H1 (cell line): ENCODE measurements at regions not wholly inside any gene's neighbourhood (a gene's known extent, or its start where the extent isn't known, plus 50 kb on each side); places are given as distances from the start of the nearest gene placed in this dataset.

Experiments used
- CTCF ChIA-PET: fragments of 300-600 bp; sonication (Branson Sonifier 250); formaldehyde crosslinking; loops from one replicate; lab custom pipeline; 2021; ENCODE audit not compliant: partially characterized antibody; lab: Charles Lee
- POLR2A ChIA-PET: fragments of 300-600 bp; sonication (Branson Sonifier 250); formaldehyde crosslinking; loops from one replicate; lab custom pipeline; 2021; ENCODE audit warnings: inconsistent platforms; ENCODE audit not compliant: partially characterized antibody; lab: Charles Lee
- DNase-seq, 2 experiments: peaks; one replicate each; pipeline versions ENCODE4 v3.0.0 to v3.0.0-alpha.2; 2010 to 2022; ENCODE audit warnings: low spot score in 2 of 2, low read depth in 1 of 2, mixed read lengths in 1 of 2
- FAIRE-seq: peaks from 2 replicates; lab custom pipeline; 2011; peaks lifted over from hg19 to GRCh38; lab: Jason Lieb, UNC
- H2AFZ ChIP-seq: 2 replicates; pipeline ENCODE4 v1.8.1; 2012; ENCODE audit warnings: low read length, inconsistent platforms
- H2AK5ac ChIP-seq: 2 replicates; pipeline ENCODE4 v1.6.1; 2013; ENCODE audit warnings: low read depth, low read length
- H2BK120ac ChIP-seq: replicated peaks from 2 replicates; pipeline ENCODE3; 2013; ENCODE audit warnings: low read depth, low read length, inconsistent platforms
- H2BK12ac ChIP-seq: 2 replicates; pipeline ENCODE4 v1.6.1; 2013; ENCODE audit warnings: low read depth, low read length
- H2BK15ac ChIP-seq: 2 replicates; pipeline ENCODE4 v1.6.1; 2013; ENCODE audit warnings: low read length
- H2BK20ac ChIP-seq: 2 replicates; pipeline ENCODE4 v1.6.1; 2013; ENCODE audit warnings: low read length
- H2BK5ac ChIP-seq: 2 replicates; pipeline ENCODE4 v1.6.1; 2013; ENCODE audit warnings: low read depth, low read length
- H3K14ac ChIP-seq: 2 replicates; pipeline ENCODE4 v1.6.1; 2013; ENCODE audit warnings: inconsistent platforms; ENCODE audit not compliant: insufficient read length
- H3K18ac ChIP-seq: 2 replicates; pipeline ENCODE4 v1.6.1; 2013; ENCODE audit warnings: low read length; ENCODE audit errors: extremely low read depth
- H3K23ac ChIP-seq: 2 replicates; pipeline ENCODE4 v1.6.1; 2013; ENCODE audit warnings: inconsistent platforms; ENCODE audit not compliant: insufficient read length
- H3K23me2 ChIP-seq: 2 replicates; pipeline ENCODE4 v1.6.1; 2013; ENCODE audit warnings: low read depth, low read length
- H3K27ac ChIP-seq: 2 replicates; pipeline ENCODE4 v1.6.1; 2011; ENCODE audit warnings: low read depth, low read length, inconsistent platforms
- H3K27me3 ChIP-seq, 4 experiments: replicated peaks in 1 of 4; 1 replicate in 1 of 4; 2 replicates in 3 of 4; pipeline versions ENCODE4 v1.6.1 to v1.8.1; 2011 to 2013; ENCODE audit warnings: low read length in 3 of 4, mild to moderate bottlenecking in 3 of 4, inconsistent platforms in 2 of 4, mixed read lengths in 2 of 4, moderate library complexity in 1 of 4; ENCODE audit not compliant: control insufficient read depth in 3 of 4, insufficient read depth in 3 of 4; ENCODE audit errors: extremely low read depth in 1 of 4
- H3K36me3 ChIP-seq, 4 experiments: 2 replicates each; pipeline versions ENCODE4 v1.6.1 to v1.8.1; 2011 to 2013; ENCODE audit warnings: mild to moderate bottlenecking in 4 of 4, low read length in 3 of 4, moderate library complexity in 2 of 4, control low read depth in 1 of 4, inconsistent platforms in 1 of 4; ENCODE audit not compliant: insufficient read depth in 4 of 4, control insufficient read depth in 2 of 4
- H3K4ac ChIP-seq: replicated peaks from 2 replicates; pipeline ENCODE3; 2013; ENCODE audit warnings: low read length, low read depth, mixed read lengths, inconsistent platforms; ENCODE audit not compliant: insufficient read length
- H3K4me1 ChIP-seq, 4 experiments: replicated peaks in 1 of 4; 1 replicate in 1 of 4; 2 replicates in 3 of 4; pipeline versions ENCODE4 v1.6.1 to v1.8.1; 2011 to 2013; ENCODE audit warnings: low read length in 3 of 4, inconsistent platforms in 2 of 4, mixed read lengths in 1 of 4; ENCODE audit not compliant: insufficient read depth in 4 of 4, control insufficient read depth in 3 of 4
- H3K4me2 ChIP-seq, 2 experiments: 2 replicates each; pipeline versions ENCODE4 v1.6.1 to v1.8.1; 2011 to 2013; ENCODE audit warnings: low read depth in 2 of 2, low read length in 2 of 2, control low read depth in 1 of 2, inconsistent platforms in 1 of 2, mild to moderate bottlenecking in 1 of 2; ENCODE audit not compliant: insufficient read depth in 1 of 2
- H3K4me3 ChIP-seq, 4 experiments: fragments of 200-600, 300-600 bp in 1 of 4; sonication (generic), shearing (Covaris generic), sonication (Bioruptor Twin) in 1 of 4; 2 replicates each; pipeline versions ENCODE4 v1.5.1 to v1.8.1; 2011 to 2016; ENCODE audit warnings: low read length in 4 of 4, low read depth in 3 of 4, control low read depth in 2 of 4, inconsistent platforms in 2 of 4, mild to moderate bottlenecking in 2 of 4, mixed read lengths in 1 of 4, moderate library complexity in 1 of 4; ENCODE audit not compliant: insufficient read depth in 2 of 4; ENCODE audit errors: extremely low read depth in 1 of 4
- H3K56ac ChIP-seq: replicated peaks from 2 replicates; pipeline ENCODE3; 2013; ENCODE audit warnings: low read depth, mild to moderate bottlenecking, mixed read lengths, low read length, inconsistent platforms; ENCODE audit not compliant: insufficient read length
- H3K79me1 ChIP-seq: 2 replicates; pipeline ENCODE4 v1.6.1; 2013; ENCODE audit warnings: low read depth, low read length, control low read depth
- H3K79me2 ChIP-seq, 2 experiments: 2 replicates each; pipeline versions ENCODE4 v1.6.1 to v1.8.1; 2012 to 2013; ENCODE audit warnings: low read length in 2 of 2, mild to moderate bottlenecking in 2 of 2, inconsistent platforms in 1 of 2; ENCODE audit not compliant: insufficient read depth in 2 of 2, control insufficient read depth in 1 of 2
- H3K9ac ChIP-seq, 4 experiments: replicated peaks in 1 of 4; 1 replicate in 1 of 4; 2 replicates in 3 of 4; pipeline versions ENCODE4 v1.6.1 to v1.8.1; 2011 to 2013; ENCODE audit warnings: low read depth in 3 of 4, low read length in 3 of 4, control low read depth in 2 of 4, mild to moderate bottlenecking in 2 of 4, moderate library complexity in 2 of 4, inconsistent platforms in 1 of 4; ENCODE audit errors: extremely low read depth in 1 of 4
- H3K9me3 ChIP-seq, 2 experiments: 2 replicates each; pipeline versions ENCODE4 v1.6.1 to v1.8.1; 2012 to 2013; ENCODE audit warnings: mild to moderate bottlenecking in 2 of 2, moderate library complexity in 2 of 2, control low read depth in 1 of 2, inconsistent platforms in 1 of 2, low read depth in 1 of 2, low read length in 1 of 2, mixed read lengths in 1 of 2; ENCODE audit not compliant: insufficient read depth in 2 of 2
- H4K20me1 ChIP-seq, 2 experiments: replicated peaks in 1 of 2; 2 replicates each; pipeline versions ENCODE3 to v1.8.1; 2011 to 2013; ENCODE audit warnings: inconsistent platforms in 2 of 2, low read length in 2 of 2, mild to moderate bottlenecking in 1 of 2; ENCODE audit not compliant: insufficient read depth in 2 of 2, control insufficient read depth in 1 of 2
- H4K5ac ChIP-seq: 2 replicates; pipeline ENCODE4 v1.6.1; 2013; ENCODE audit warnings: low read length, low read depth, mixed read lengths, inconsistent platforms; ENCODE audit not compliant: insufficient read length
- H4K8ac ChIP-seq: 2 replicates; pipeline ENCODE4 v1.8.0; 2013; ENCODE audit warnings: mild to moderate bottlenecking, moderate library complexity, low read length, inconsistent platforms; ENCODE audit not compliant: insufficient read depth; ENCODE audit errors: extremely low read depth
- H4K91ac ChIP-seq: replicated peaks from 2 replicates; pipeline ENCODE3; 2013; ENCODE audit warnings: low read length, mixed read lengths, inconsistent platforms; ENCODE audit not compliant: insufficient read length
- KDM4A ChIP-seq: IDR thresholded peaks from one replicate; pipeline ENCODE4 v1.7.1; 2012; ENCODE audit warnings: low read depth, mild to moderate bottlenecking, moderate library complexity, low read length, inconsistent platforms; ENCODE audit not compliant: severe bottlenecking
- WGBS, 2 experiments: shearing (Covaris generic) in 1 of 2; methylation state at CpG; one replicate each; pipeline versions ENCODE4 v1.1.6 to v1.1.7; 2013 to 2015; ENCODE audit warnings: low lambda C conversion rate in 2 of 2, mixed read lengths in 2 of 2, inconsistent platforms in 1 of 2, low coverage in 1 of 2, missing lambda C conversion rate in 1 of 2; ENCODE audit not compliant: insufficient replicate concordance in 2 of 2, insufficient coverage in 1 of 2, insufficient read length in 1 of 2; ENCODE audit errors: extremely low coverage in 1 of 2, missing lambda C conversion rate in 1 of 2; 5-methylcytosine and 5-hydroxymethylcytosine counted together
- TF ChIP-seq, protein P1 (sequence below), 3 experiments: IDR thresholded peaks; 1 replicate in 2 of 3; 2 replicates in 1 of 3; pipeline versions ENCODE4 v1.5.1 to v1.6.1; 2011; ENCODE audit warnings: low read length in 3 of 3, mild to moderate bottlenecking in 3 of 3, inconsistent platforms in 2 of 3, low read depth in 1 of 3, moderate library complexity in 1 of 3; ENCODE audit not compliant: insufficient read depth in 1 of 3; ENCODE audit errors: control extremely low read depth in 1 of 3

DNA sequence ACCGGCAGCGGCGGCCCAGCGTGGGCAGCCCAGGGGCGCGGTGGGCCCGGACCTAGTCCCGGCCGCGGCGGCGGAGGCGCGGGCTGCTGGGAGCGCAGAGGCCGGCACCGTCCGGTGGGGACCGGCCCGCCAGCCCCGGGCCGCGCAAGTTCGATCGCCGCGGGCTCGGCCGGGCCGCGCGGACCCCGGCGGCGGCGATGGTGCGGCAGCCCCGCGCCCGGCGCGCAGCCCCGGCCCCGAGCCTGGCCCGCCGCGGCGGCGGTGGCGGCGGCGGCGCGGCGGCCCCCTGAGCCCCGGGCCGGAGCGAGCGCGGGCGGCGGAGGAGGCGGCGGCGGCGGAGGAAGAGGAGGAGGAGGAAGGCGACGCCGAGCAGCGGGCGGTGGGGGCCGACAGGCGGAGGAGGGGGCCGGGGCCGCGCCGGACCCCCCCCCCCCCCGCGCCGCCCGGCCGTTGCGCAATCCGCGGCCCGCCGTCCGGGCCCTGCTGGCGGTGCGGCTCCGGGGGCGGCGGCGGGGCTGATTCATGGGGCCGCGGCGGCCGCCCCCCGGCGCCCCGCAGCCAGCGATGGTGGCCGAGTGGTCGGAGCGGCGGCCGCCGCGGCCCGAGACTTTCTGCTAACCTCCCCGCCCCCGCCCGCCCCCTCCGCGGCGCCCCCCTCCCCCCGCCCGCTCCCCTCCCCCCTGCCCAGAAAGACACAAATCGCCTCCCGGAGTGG, 1251.9 kb downstream of the BRD1 start:
- H3K9ac ChIP-seq: peak overlapping the region in 1 of 4 experiments; percentile 73; a peak in 1 of 7 replicates
- no peak overlapping the region for H3K23ac ChIP-seq
- H3K23me2 ChIP-seq: peaks cover 4% of the 10 kb centered on the region; the same call in 1 of the 2 replicates
- H2BK20ac ChIP-seq: no peak overlapping the region
- H3K4me1 ChIP-seq: peaks cover 0 to 10% (median 4%) of the 10 kb centered on the region in 4 experiments; a peak in 2 of 7 replicates
- no peak overlapping the region for H2AFZ ChIP-seq
- no peak overlapping the region for H2AK5ac ChIP-seq
- H4K8ac ChIP-seq: no peak overlapping the region
- H2BK15ac ChIP-seq: no peak overlapping the region
- DNase-seq (no peak), FAIRE-seq (no peak)
- H3K79me1 ChIP-seq: peaks cover 4% of the 10 kb centered on the region
- no peak overlapping the region for H4K91ac ChIP-seq
- peaks cover 17 to 23% of the 10 kb centered on the region in 2 experiments for H4K20me1 ChIP-seq
- H2BK120ac ChIP-seq: no peak overlapping the region
- peaks cover 0 to 12% (median 3%) of the 10 kb centered on the region in 4 experiments; a peak in 3 of 7 replicates for H3K27me3 ChIP-seq
- H3K27ac ChIP-seq: no peak overlapping the region
- no peak overlapping the region for H3K14ac ChIP-seq
- TF ChIP-seq, protein P1, sequence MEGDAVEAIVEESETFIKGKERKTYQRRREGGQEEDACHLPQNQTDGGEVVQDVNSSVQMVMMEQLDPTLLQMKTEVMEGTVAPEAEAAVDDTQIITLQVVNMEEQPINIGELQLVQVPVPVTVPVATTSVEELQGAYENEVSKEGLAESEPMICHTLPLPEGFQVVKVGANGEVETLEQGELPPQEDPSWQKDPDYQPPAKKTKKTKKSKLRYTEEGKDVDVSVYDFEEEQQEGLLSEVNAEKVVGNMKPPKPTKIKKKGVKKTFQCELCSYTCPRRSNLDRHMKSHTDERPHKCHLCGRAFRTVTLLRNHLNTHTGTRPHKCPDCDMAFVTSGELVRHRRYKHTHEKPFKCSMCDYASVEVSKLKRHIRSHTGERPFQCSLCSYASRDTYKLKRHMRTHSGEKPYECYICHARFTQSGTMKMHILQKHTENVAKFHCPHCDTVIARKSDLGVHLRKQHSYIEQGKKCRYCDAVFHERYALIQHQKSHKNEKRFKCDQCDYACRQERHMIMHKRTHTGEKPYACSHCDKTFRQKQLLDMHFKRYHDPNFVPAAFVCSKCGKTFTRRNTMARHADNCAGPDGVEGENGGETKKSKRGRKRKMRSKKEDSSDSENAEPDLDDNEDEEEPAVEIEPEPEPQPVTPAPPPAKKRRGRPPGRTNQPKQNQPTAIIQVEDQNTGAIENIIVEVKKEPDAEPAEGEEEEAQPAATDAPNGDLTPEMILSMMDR (IDR thresholded peaks at IDR 0.05; ENCODE audit: control extremely low read depth in 1 of 3, insufficient read depth in 1 of 3, low read depth in 1 of 3, low read length in 3 of 3): no peak
- peak; percentile 45 for TF ChIP-seq KDM4A
- no peak overlapping the region for H3K4ac ChIP-seq
- CTCF ChIA-PET: interaction anchor here (1.7 kb wide), 1 partner anchor 366 kb away, joined by 3 read pairs; no protein-coding TSS in a partner anchor
- POLR2A ChIA-PET: no interaction called here
- no peak overlapping the region for H2BK5ac ChIP-seq
- no peaks in the 10 kb centered on the region for H3K36me3 ChIP-seq
- H3K9me3 ChIP-seq: peaks cover 2 to 3% of the 10 kb centered on the region in 2 experiments; a peak in 3 of 4 replicates
- no CpG with 5 or more reads among the region's 120 CpGs for WGBS, 2 experiments
- H2BK12ac ChIP-seq: no peak overlapping the region
- peak overlapping the region in 1 of 2 experiments; percentile 53; a peak in 3 of 4 replicates for H3K4me2 ChIP-seq
- no peak overlapping the region for H4K5ac ChIP-seq
- no peak overlapping the region for H3K56ac ChIP-seq
- H3K79me2 ChIP-seq: peaks cover 0 to 7% of the 10 kb centered on the region in 2 experiments; a peak in 1 of 4 replicates
- H3K18ac ChIP-seq: no peak overlapping the region
- H3K4me3 ChIP-seq: peak overlapping the region in 3 of 4 experiments; percentile 46 to 69 (median 47); a peak in 5 of 8 replicates
